GM19023 (cell line): ENCODE measurements at regions not wholly inside any gene's neighbourhood (a gene's known extent, or its start where the extent isn't known, plus 50 kb on each side); places are given as distances from the start of the nearest gene placed in this dataset.
A peak's percentile ranks its signal among the peaks of the same experiment; 100 is the strongest.
"Not testable (repeated sequence)": the region's sequence is repeated elsewhere in the genome, so short reads cannot be mapped to it uniquely, and the experiment has no call there.

Experiments
- ATAC-seq: cut with Tn5 transposase; IDR thresholded peaks from one replicate; pipeline ENCODE4 v1.9.1; 2021; ENCODE audit warnings: mild to moderate bottlenecking, moderate library complexity; ENCODE audit not compliant: unreplicated experiment

- no peak for ATAC-seq
These were observed 238.0 kb upstream of the DDI1 start for GRCh38 chr11:103798446-103798845.

- ATAC-seq, result no peak
These were observed 235.9 kb upstream of the DDI1 start for GRCh38 chr11:103800406-103801114.

GRCh38 chr11:103803062-103803461, 233.4 kb upstream of the DDI1 start:
- no peak for ATAC-seq

- no peak for ATAC-seq
These were observed 230.8 kb upstream of the DDI1 start for GRCh38 chr11:103805688-103806009.

GRCh38 chr11:103806130-103806895, 230.1 kb upstream of the DDI1 start:
- no peak for ATAC-seq

- no peak for ATAC-seq
These were observed 228.6 kb upstream of the DDI1 start for GRCh38 chr11:103807806-103808205.

- ATAC-seq, result no peak
These were observed 228.2 kb upstream of the DDI1 start for GRCh38 chr11:103808252-103808651.

GRCh38 chr11:103811870-103812455, 224.5 kb upstream of the DDI1 start:
- ATAC-seq, result no peak

- no peak for ATAC-seq
These were observed 223.8 kb upstream of the DDI1 start for GRCh38 chr11:103812680-103813079.

GRCh38 chr11:103820345-103820744, 216.1 kb upstream of the DDI1 start:
- ATAC-seq, result not testable (repeated sequence)

GRCh38 chr11:103824116-103824515, 212.3 kb upstream of the DDI1 start:
- no peak for ATAC-seq

- ATAC-seq, result no peak
These were observed 211.0 kb upstream of the DDI1 start for GRCh38 chr11:103825469-103825868.

GRCh38 chr11:103826856-103827255, 209.6 kb upstream of the DDI1 start:
- ATAC-seq, result no peak

- ATAC-seq, result no peak
These were observed 206.8 kb upstream of the DDI1 start for GRCh38 chr11:103829596-103829995.

GRCh38 chr11:103830205-103830604, 206.2 kb upstream of the DDI1 start:
- ATAC-seq, result no peak

GRCh38 chr11:103832762-103833161, 203.7 kb upstream of the DDI1 start:
- ATAC-seq, result no peak

- ATAC-seq, result no peak
These were observed 194.2 kb upstream of the DDI1 start for GRCh38 chr11:103842191-103842590.

GRCh38 chr11:103842795-103843194, 193.6 kb upstream of the DDI1 start:
- no peak for ATAC-seq

GRCh38 chr11:103844327-103845215, 191.9 kb upstream of the DDI1 start:
- peak; percentile 99 for ATAC-seq

- ATAC-seq, result no peak
These were observed 191.1 kb upstream of the DDI1 start for GRCh38 chr11:103845331-103845730.

- no peak for ATAC-seq
These were observed 187.8 kb upstream of the DDI1 start for GRCh38 chr11:103848686-103849085.
